ENCODE measurements at regions not wholly inside any gene's neighbourhood (a gene's known extent, or its start where the extent isn't known, plus 50 kb on each side); places are given as distances from the start of the nearest gene placed in this dataset.

DNA sequence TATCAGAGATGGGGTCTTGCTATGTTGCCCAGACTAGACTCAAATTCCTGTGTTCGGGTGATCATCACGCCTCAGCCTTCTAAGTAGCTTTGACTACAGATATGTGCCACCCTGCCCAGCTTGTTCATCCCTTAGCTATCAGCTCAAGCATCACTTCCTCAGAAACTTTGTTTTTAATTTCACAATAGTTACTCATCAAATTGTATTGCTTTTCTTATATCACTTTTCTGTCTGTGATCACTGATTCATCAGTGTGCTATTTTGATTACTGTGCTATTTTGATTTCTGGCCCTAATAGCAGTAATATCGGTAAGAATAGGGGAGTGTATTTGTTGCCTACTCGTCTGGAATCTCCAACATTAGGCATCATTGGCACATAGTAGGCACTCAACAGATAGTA lies 878.6 kb upstream of the PCDH20 start:
- TF ChIP-seq, protein P1, sequence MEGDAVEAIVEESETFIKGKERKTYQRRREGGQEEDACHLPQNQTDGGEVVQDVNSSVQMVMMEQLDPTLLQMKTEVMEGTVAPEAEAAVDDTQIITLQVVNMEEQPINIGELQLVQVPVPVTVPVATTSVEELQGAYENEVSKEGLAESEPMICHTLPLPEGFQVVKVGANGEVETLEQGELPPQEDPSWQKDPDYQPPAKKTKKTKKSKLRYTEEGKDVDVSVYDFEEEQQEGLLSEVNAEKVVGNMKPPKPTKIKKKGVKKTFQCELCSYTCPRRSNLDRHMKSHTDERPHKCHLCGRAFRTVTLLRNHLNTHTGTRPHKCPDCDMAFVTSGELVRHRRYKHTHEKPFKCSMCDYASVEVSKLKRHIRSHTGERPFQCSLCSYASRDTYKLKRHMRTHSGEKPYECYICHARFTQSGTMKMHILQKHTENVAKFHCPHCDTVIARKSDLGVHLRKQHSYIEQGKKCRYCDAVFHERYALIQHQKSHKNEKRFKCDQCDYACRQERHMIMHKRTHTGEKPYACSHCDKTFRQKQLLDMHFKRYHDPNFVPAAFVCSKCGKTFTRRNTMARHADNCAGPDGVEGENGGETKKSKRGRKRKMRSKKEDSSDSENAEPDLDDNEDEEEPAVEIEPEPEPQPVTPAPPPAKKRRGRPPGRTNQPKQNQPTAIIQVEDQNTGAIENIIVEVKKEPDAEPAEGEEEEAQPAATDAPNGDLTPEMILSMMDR (IDR thresholded peaks at IDR 0.05) = no peak
- no peak for TF ChIP-seq POLR2A (IDR thresholded peaks at IDR 0.05)
